ENCODE measurements at regions not wholly inside any gene's neighbourhood (a gene's known extent, or its start where the extent isn't known, plus 50 kb on each side); places are given as distances from the start of the nearest gene placed in this dataset.

GRCh38 chr9:96025995-96026602, 150.6 kb downstream of the ERCC6L2 start:
- intact Hi-C loops (cut with DNase I; ENCODE audit: low total_unique reads): no loop called here

GRCh38 chr9:96023486-96023885, 148.0 kb downstream of the ERCC6L2 start:
- TF ChIP-seq CTCF (IDR thresholded peaks at IDR 0.05) (no peak), POLR2AphosphoS5 (IDR thresholded peaks at IDR 0.05) (no peak), EP300 (IDR thresholded peaks at IDR 0.05; ENCODE audit: low read depth) (no peak), POLR2A (IDR thresholded peaks at IDR 0.05) (no peak)
- H3K4me1 ChIP-seq: peaks cover 0 to 29% (median 27%) of the 10 kb centered on the region in 4 donors
- no peak for DNase-seq
- in situ Hi-C loops (cut with MboI; ENCODE audit: low pct_ligation_motif_present in 1 of 4, low pct_unique_long_range_greater_than_20kb in 1 of 4, low sequenced_read_pairs in 3 of 4): no loop called here
- peaks cover 68% of the 10 kb centered on the region for H3K27me3 ChIP-seq
- no peaks in the 10 kb centered on the region for H3K36me3 ChIP-seq
- intact Hi-C loops (cut with DNase I; ENCODE audit: low total_unique reads): no loop called here
- 75 to 100% methylated on average over 2 to 5 of the region's 5 CpGs for WGBS, 2 donors (ENCODE audit: low coverage in 1 of 2)
- H3K4me3 ChIP-seq: no peak overlapping the region
- H3K27ac ChIP-seq: peak overlapping the region in 1 of 4 donors; percentile 84
- no peaks in the 10 kb centered on the region for H3K9me3 ChIP-seq

More at GRCh38 chr9:96025995-96026602, 150.6 kb downstream of the ERCC6L2 start:
- Histone ChIP-seq H3K4me1 (peaks cover 0 to 26% (median 22%) of the 10 kb centered on the region in 4 donors), H3K4me3 (no peak overlapping the region), H3K27ac (no peak overlapping the region), H3K36me3 (no peaks in the 10 kb centered on the region), H3K27me3 (peaks cover 55% of the 10 kb centered on the region), H3K9me3 (no peaks in the 10 kb centered on the region)
- peak in 1 of 5 experiments; percentile 6 for TF ChIP-seq CTCF (IDR thresholded peaks at IDR 0.05)
- no peak for TF ChIP-seq POLR2AphosphoS5 (IDR thresholded peaks at IDR 0.05)
- 81% methylated on average over 27 of the region's 36 CpGs; no CpG with 5 or more reads in 1 of the 2 donors for WGBS, 2 donors (ENCODE audit: low coverage in 1 of 2)
- in situ Hi-C loops (cut with MboI; ENCODE audit: low pct_ligation_motif_present in 1 of 4, low pct_unique_long_range_greater_than_20kb in 1 of 4, low sequenced_read_pairs in 3 of 4): no loop called here
- DNase-seq: no peak

GRCh38 chr9:96022445-96023051, 147.1 kb downstream of the ERCC6L2 start:
- H3K27ac ChIP-seq: peak overlapping the region; percentile 55 to 84 (median 72)
- intact Hi-C loops (cut with DNase I; ENCODE audit: low total_unique reads) (no loop called here), in situ Hi-C loops (cut with MboI; ENCODE audit: low pct_ligation_motif_present in 1 of 4, low pct_unique_long_range_greater_than_20kb in 1 of 4, low sequenced_read_pairs in 3 of 4) (no loop called here)
- peaks cover 58% of the 10 kb centered on the region for H3K27me3 ChIP-seq
- TF ChIP-seq POLR2A (IDR thresholded peaks at IDR 0.05) (no peak), CTCF (IDR thresholded peaks at IDR 0.05) (no peak), EP300 (IDR thresholded peaks at IDR 0.05; ENCODE audit: low read depth) (no peak), POLR2AphosphoS5 (IDR thresholded peaks at IDR 0.05) (no peak)
- peak; percentile 36 for DNase-seq
- 39 to 50% methylated on average over 5 to 26 of the region's 26 CpGs for WGBS, 2 donors (ENCODE audit: low coverage in 1 of 2)
- no peaks in the 10 kb centered on the region for H3K36me3 ChIP-seq
- no peaks in the 10 kb centered on the region for H3K9me3 ChIP-seq
- peak overlapping the region in 3 of 4 donors; percentile 35 to 73 (median 44) for H3K4me3 ChIP-seq
- H3K4me1 ChIP-seq: peaks cover 0 to 26% (median 24%) of the 10 kb centered on the region in 4 donors

GRCh38 chr9:96021551-96022444, 146.3 kb downstream of the ERCC6L2 start:
- Histone ChIP-seq H3K4me3 (peak overlapping the region; percentile 25 to 73 (median 40)), H3K36me3 (no peaks in the 10 kb centered on the region), H3K27ac (peak overlapping the region; percentile 55 to 84 (median 72)), H3K27me3 (peaks cover 52% of the 10 kb centered on the region), H3K9me3 (no peaks in the 10 kb centered on the region), H3K4me1 (peaks cover 0 to 22% (median 18%) of the 10 kb centered on the region in 4 donors)
- intact Hi-C loops (cut with DNase I; ENCODE audit: low total_unique reads) (no loop called here), in situ Hi-C loops (cut with MboI; ENCODE audit: low pct_ligation_motif_present in 1 of 4, low pct_unique_long_range_greater_than_20kb in 1 of 4, low sequenced_read_pairs in 3 of 4) (no loop called here)
- TF ChIP-seq POLR2A (IDR thresholded peaks at IDR 0.05) (no peak), EP300 (IDR thresholded peaks at IDR 0.05; ENCODE audit: low read depth) (no peak), POLR2AphosphoS5 (IDR thresholded peaks at IDR 0.05) (no peak)
- DNase-seq: no peak
- 5 to 7% methylated on average over 11 to 30 of the region's 75 CpGs for WGBS, 2 donors (ENCODE audit: low coverage in 1 of 2)
